ENCODE measurements at regions not wholly inside any gene's neighbourhood (a gene's known extent, or its start where the extent isn't known, plus 50 kb on each side); places are given as distances from the start of the nearest gene placed in this dataset.

- H3K27ac ChIP-seq: no peak overlapping the region
- no peak for TF ChIP-seq ZFX (IDR thresholded peaks at IDR 0.05; ENCODE audit: borderline replicate concordance)
- no peak for TF ChIP-seq CTCF (IDR thresholded peaks at IDR 0.05)
Measured at GRCh38 chr1:79845936-79846335, 839.4 kb upstream of the ADGRL4 start.

GRCh38 chr1:79842811-79843210 is 836.3 kb upstream of the ADGRL4 start:
- TF ChIP-seq CTCF (IDR thresholded peaks at IDR 0.05) (no peak), ZFX (IDR thresholded peaks at IDR 0.05; ENCODE audit: borderline replicate concordance) (no peak)
- H3K27ac ChIP-seq: peak overlapping the region; percentile 15; the same call in 1 of the 2 replicates

GRCh38 chr1:79839882-79840281 is 833.4 kb upstream of the ADGRL4 start:
- TF ChIP-seq ZFX (IDR thresholded peaks at IDR 0.05; ENCODE audit: borderline replicate concordance) (no peak), CTCF (IDR thresholded peaks at IDR 0.05) (no peak)
- no peak overlapping the region for H3K27ac ChIP-seq

- no peak for TF ChIP-seq CTCF (IDR thresholded peaks at IDR 0.05)
- TF ChIP-seq ZFX (IDR thresholded peaks at IDR 0.05; ENCODE audit: borderline replicate concordance): no peak
- H3K27ac ChIP-seq: no peak overlapping the region
Measured at GRCh38 chr1:79827446-79827845, 820.9 kb upstream of the ADGRL4 start.

GRCh38 chr1:79825551-79825950 is 819.0 kb upstream of the ADGRL4 start:
- no peak overlapping the region for H3K27ac ChIP-seq
- TF ChIP-seq ZFX (IDR thresholded peaks at IDR 0.05; ENCODE audit: borderline replicate concordance) (no peak), CTCF (IDR thresholded peaks at IDR 0.05) (no peak)

- TF ChIP-seq CTCF (IDR thresholded peaks at IDR 0.05) (no peak), ZFX (IDR thresholded peaks at IDR 0.05; ENCODE audit: borderline replicate concordance) (no peak)
- H3K27ac ChIP-seq: no peak overlapping the region
Measured at GRCh38 chr1:79822053-79822452, 815.5 kb upstream of the ADGRL4 start.

- H3K27ac ChIP-seq: no peak overlapping the region
- no peak for TF ChIP-seq ZFX (IDR thresholded peaks at IDR 0.05; ENCODE audit: borderline replicate concordance)
- TF ChIP-seq CTCF (IDR thresholded peaks at IDR 0.05): no peak
Measured at GRCh38 chr1:79819140-79819539, 812.6 kb upstream of the ADGRL4 start.
